Central memory CD8-positive, alpha-beta T cell (primary cell): ENCODE measurements at regions not wholly inside any gene's neighbourhood (a gene's known extent, or its start where the extent isn't known, plus 50 kb on each side); places are given as distances from the start of the nearest gene placed in this dataset.

ENCODE experiments used
- ATAC-seq: fragments of 150-1000 bp; cut with Tn5 transposase; replicated peaks from 2 replicates; pipeline ENCODE4 v1.10.0; 2022; ENCODE audit warnings: mild to moderate bottlenecking, moderate FRiP score, moderate number of reproducible peaks; ENCODE audit not compliant: poor library complexity, severe bottlenecking; ENCODE audit errors: extremely low read depth
- DNase-seq, 2 donors: peaks; one replicate each; pipeline ENCODE4 v3.0.0; 2021; ENCODE audit warnings: low spot score in 2 of 2
- H3K27ac Mint-ChIP-seq: one replicate; pipeline ENCODE4 v1.8.0; 2022; ENCODE audit warnings: low read depth, mild to moderate bottlenecking, moderate library complexity, mixed read lengths
- H3K27me3 Mint-ChIP-seq: one replicate; pipeline ENCODE4 v1.8.0; 2022; ENCODE audit warnings: mixed read lengths
- H3K36me3 Mint-ChIP-seq: one replicate; pipeline ENCODE4 v1.8.0; 2022; ENCODE audit warnings: mild to moderate bottlenecking, moderate library complexity, mixed read lengths; ENCODE audit not compliant: insufficient read depth
- H3K4me1 Mint-ChIP-seq: one replicate; pipeline ENCODE4 v1.8.0; 2022; ENCODE audit warnings: mixed read lengths
- H3K4me3 Mint-ChIP-seq: one replicate; pipeline ENCODE4 v1.8.0; 2022; ENCODE audit warnings: mild to moderate bottlenecking, moderate library complexity, mixed read lengths
- H3K9me3 Mint-ChIP-seq: one replicate; pipeline ENCODE4 v1.8.0; 2022; ENCODE audit warnings: mixed read lengths

- no peaks in the 10 kb centered on the region for H3K27me3 Mint-ChIP-seq
- H3K27ac Mint-ChIP-seq = no peak overlapping the region
- no peaks in the 10 kb centered on the region for H3K4me1 Mint-ChIP-seq
- ATAC-seq (no peak), DNase-seq (no peak)
- no peak overlapping the region for H3K4me3 Mint-ChIP-seq
- H3K9me3 Mint-ChIP-seq = no peaks in the 10 kb centered on the region
- no peaks in the 10 kb centered on the region for H3K36me3 Mint-ChIP-seq
Observed at GRCh38 chr7:47709451-47709850, 127.5 kb upstream of the TNS3 start.

- H3K4me3 Mint-ChIP-seq = no peak overlapping the region
- no peak overlapping the region for H3K27ac Mint-ChIP-seq
- ATAC-seq (no peak), DNase-seq (no peak)
- no peaks in the 10 kb centered on the region for H3K36me3 Mint-ChIP-seq
- H3K27me3 Mint-ChIP-seq = no peaks in the 10 kb centered on the region
- no peaks in the 10 kb centered on the region for H3K4me1 Mint-ChIP-seq
- H3K9me3 Mint-ChIP-seq = no peaks in the 10 kb centered on the region
Observed at GRCh38 chr7:47709051-47709450, 127.1 kb upstream of the TNS3 start.

- no peak for DNase-seq
- H3K27me3 Mint-ChIP-seq = no peaks in the 10 kb centered on the region
- H3K4me1 Mint-ChIP-seq = no peaks in the 10 kb centered on the region
- H3K4me3 Mint-ChIP-seq = no peak overlapping the region
- no peaks in the 10 kb centered on the region for H3K9me3 Mint-ChIP-seq
- H3K27ac Mint-ChIP-seq = no peak overlapping the region
- no peak for ATAC-seq
- H3K36me3 Mint-ChIP-seq = no peaks in the 10 kb centered on the region
Observed at GRCh38 chr7:47707583-47707982, 125.7 kb upstream of the TNS3 start.

GRCh38 chr7:47704936-47705335 lies 123.0 kb upstream of the TNS3 start:
- DNase-seq (no peak), ATAC-seq (no peak)
- H3K27me3 Mint-ChIP-seq = no peaks in the 10 kb centered on the region
- no peak overlapping the region for H3K27ac Mint-ChIP-seq
- no peaks in the 10 kb centered on the region for H3K36me3 Mint-ChIP-seq
- no peaks in the 10 kb centered on the region for H3K9me3 Mint-ChIP-seq
- no peaks in the 10 kb centered on the region for H3K4me1 Mint-ChIP-seq
- no peak overlapping the region for H3K4me3 Mint-ChIP-seq

GRCh38 chr7:47702080-47702479 lies 120.2 kb upstream of the TNS3 start:
- H3K27me3 Mint-ChIP-seq = no peaks in the 10 kb centered on the region
- no peaks in the 10 kb centered on the region for H3K9me3 Mint-ChIP-seq
- H3K4me3 Mint-ChIP-seq = no peak overlapping the region
- no peak overlapping the region for H3K27ac Mint-ChIP-seq
- H3K36me3 Mint-ChIP-seq = no peaks in the 10 kb centered on the region
- H3K4me1 Mint-ChIP-seq = no peaks in the 10 kb centered on the region
- ATAC-seq = no peak
- no peak for DNase-seq

- ATAC-seq = no peak
Observed at GRCh38 chr7:47698386-47698785, 116.5 kb upstream of the TNS3 start.

GRCh38 chr7:47697543-47697942 lies 115.6 kb upstream of the TNS3 start:
- no peaks in the 10 kb centered on the region for H3K36me3 Mint-ChIP-seq
- H3K9me3 Mint-ChIP-seq = no peaks in the 10 kb centered on the region
- H3K27ac Mint-ChIP-seq = no peak overlapping the region
- H3K27me3 Mint-ChIP-seq = peaks cover 9% of the 10 kb centered on the region
- H3K4me3 Mint-ChIP-seq = no peak overlapping the region
- no peak for ATAC-seq
- no peaks in the 10 kb centered on the region for H3K4me1 Mint-ChIP-seq
- no peak for DNase-seq

More at GRCh38 chr7:47698386-47698785, 116.5 kb upstream of the TNS3 start:
- Mint-ChIP-seq H3K27ac (no peak overlapping the region), H3K36me3 (no peaks in the 10 kb centered on the region), H3K4me1 (no peaks in the 10 kb centered on the region), H3K4me3 (no peak overlapping the region), H3K9me3 (no peaks in the 10 kb centered on the region), H3K27me3 (peaks cover under 1% of the 10 kb centered on the region)
- no peak for DNase-seq

GRCh38 chr7:47696152-47696710 lies 114.3 kb upstream of the TNS3 start:
- Mint-ChIP-seq H3K9me3 (no peaks in the 10 kb centered on the region), H3K4me1 (no peaks in the 10 kb centered on the region), H3K27me3 (peaks cover 9% of the 10 kb centered on the region), H3K4me3 (no peak overlapping the region), H3K36me3 (no peaks in the 10 kb centered on the region), H3K27ac (no peak overlapping the region)
- no peak for DNase-seq
- no peak for ATAC-seq

- ATAC-seq (no peak), DNase-seq (no peak)
- no peaks in the 10 kb centered on the region for H3K36me3 Mint-ChIP-seq
- no peak overlapping the region for H3K4me3 Mint-ChIP-seq
- no peaks in the 10 kb centered on the region for H3K9me3 Mint-ChIP-seq
- H3K4me1 Mint-ChIP-seq = no peaks in the 10 kb centered on the region
- H3K27me3 Mint-ChIP-seq = peaks cover 9% of the 10 kb centered on the region
- H3K27ac Mint-ChIP-seq = no peak overlapping the region
Observed at GRCh38 chr7:47693216-47693615, 111.3 kb upstream of the TNS3 start.

- Mint-ChIP-seq H3K4me1 (no peaks in the 10 kb centered on the region), H3K4me3 (no peak overlapping the region), H3K9me3 (no peaks in the 10 kb centered on the region), H3K27ac (no peak overlapping the region), H3K36me3 (no peaks in the 10 kb centered on the region), H3K27me3 (peaks cover 9% of the 10 kb centered on the region)
- no peak for DNase-seq
- ATAC-seq = no peak
Observed at GRCh38 chr7:47691988-47692387, 110.1 kb upstream of the TNS3 start.

GRCh38 chr7:47690902-47691558 lies 109.1 kb upstream of the TNS3 start:
- Mint-ChIP-seq H3K4me3 (no peak overlapping the region), H3K9me3 (no peaks in the 10 kb centered on the region), H3K27ac (no peak overlapping the region), H3K36me3 (no peaks in the 10 kb centered on the region), H3K27me3 (peaks cover 9% of the 10 kb centered on the region), H3K4me1 (no peaks in the 10 kb centered on the region)
- ATAC-seq (no peak), DNase-seq (no peak)

- Mint-ChIP-seq H3K9me3 (no peaks in the 10 kb centered on the region), H3K4me1 (no peaks in the 10 kb centered on the region), H3K27ac (no peak overlapping the region), H3K27me3 (peaks cover 9% of the 10 kb centered on the region), H3K36me3 (no peaks in the 10 kb centered on the region), H3K4me3 (no peak overlapping the region)
- DNase-seq = no peak
- no peak for ATAC-seq
Observed at GRCh38 chr7:47689558-47689957, 107.6 kb upstream of the TNS3 start.

- no peaks in the 10 kb centered on the region for H3K36me3 Mint-ChIP-seq
Observed at GRCh38 chr7:47688311-47689100, 106.6 kb upstream of the TNS3 start.

More at GRCh38 chr7:47688311-47689100, 106.6 kb upstream of the TNS3 start:
- Mint-ChIP-seq H3K27me3 (peaks cover 9% of the 10 kb centered on the region), H3K27ac (no peak overlapping the region), H3K9me3 (no peaks in the 10 kb centered on the region), H3K4me3 (no peak overlapping the region), H3K4me1 (no peaks in the 10 kb centered on the region)
- DNase-seq = no peak
- ATAC-seq = no peak
